ENCODE measurements at regions not wholly inside any gene's neighbourhood (a gene's known extent, or its start where the extent isn't known, plus 50 kb on each side); places are given as distances from the start of the nearest gene placed in this dataset.

DNA sequence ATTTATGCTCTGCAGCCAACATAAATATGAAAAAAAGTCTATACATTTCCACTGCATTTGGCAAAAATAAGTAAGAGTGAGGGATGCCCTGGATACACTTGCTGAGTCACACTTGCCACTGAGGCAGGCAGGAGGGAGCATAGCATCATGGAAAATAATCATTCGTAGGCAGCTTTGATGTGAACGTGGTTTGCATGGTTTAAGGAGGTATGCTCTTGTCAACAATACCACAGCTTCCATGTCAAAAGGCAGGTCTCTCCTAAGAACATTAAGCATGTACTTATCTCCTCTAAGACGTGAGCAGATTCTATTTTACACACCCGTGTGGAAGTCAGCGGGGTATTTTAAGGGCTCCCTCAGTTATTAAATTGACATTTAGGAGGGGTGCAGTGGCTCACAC lies 89.2 kb upstream of the WDR11 start:
- DNase-seq (ENCODE audit: low spot score in 2 of 2), result no peak
- H3K9me3 ChIP-seq, result no peaks in the 10 kb centered on the region
- no peak overlapping the region for H3K4me3 ChIP-seq
- no peaks in the 10 kb centered on the region for H3K36me3 ChIP-seq
- TF ChIP-seq POLR2A (IDR thresholded peaks at IDR 0.05) (no peak), EP300 (IDR thresholded peaks at IDR 0.05) (no peak), CTCF (IDR thresholded peaks at IDR 0.05) (no peak)
- 63 to 72% methylated on average over 5 of the region's 5 CpGs for WGBS, 2 donors
- no peak overlapping the region for H3K27ac ChIP-seq
- no peaks in the 10 kb centered on the region for H3K27me3 ChIP-seq
- H3K4me1 ChIP-seq, result no peaks in the 10 kb centered on the region

GRCh38 chr10:120765226-120765803 lies 85.8 kb upstream of the WDR11 start:
- TF ChIP-seq POLR2A (IDR thresholded peaks at IDR 0.05), result no peak
- no peak for TF ChIP-seq CTCF (IDR thresholded peaks at IDR 0.05)
- no peak for TF ChIP-seq EP300 (IDR thresholded peaks at IDR 0.05)
- WGBS, 2 donors, result 18 to 20% methylated on average over 1 of the region's 1 CpG
- no peak for DNase-seq (ENCODE audit: low spot score in 2 of 2)
- H3K4me1 ChIP-seq, result no peaks in the 10 kb centered on the region
- H3K27ac ChIP-seq, result no peak overlapping the region
- H3K9me3 ChIP-seq, result no peaks in the 10 kb centered on the region
- H3K4me3 ChIP-seq, result no peak overlapping the region
- H3K36me3 ChIP-seq, result no peaks in the 10 kb centered on the region
- H3K27me3 ChIP-seq, result no peaks in the 10 kb centered on the region

DNA sequence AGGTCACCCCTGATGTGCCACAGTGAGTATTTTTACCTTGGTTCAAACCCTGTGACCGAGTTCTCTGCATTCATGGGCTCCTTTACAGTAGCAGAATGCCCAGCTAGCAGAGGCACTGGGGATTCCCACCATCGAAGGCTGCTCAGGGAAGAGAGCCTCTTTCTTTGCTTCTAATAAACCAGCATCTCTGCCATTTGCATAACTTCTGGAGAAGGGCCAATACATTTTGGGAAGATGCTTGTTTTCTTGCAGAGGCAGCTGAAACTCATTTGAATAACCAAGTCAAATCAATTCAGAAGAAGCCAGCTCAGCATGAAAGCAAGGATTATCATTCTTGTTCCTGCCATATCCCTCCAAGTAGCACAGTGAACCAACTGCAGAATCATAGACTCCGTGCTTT lies 82.9 kb upstream of the WDR11 start:
- Histone ChIP-seq H3K4me3 (no peak overlapping the region), H3K27me3 (no peaks in the 10 kb centered on the region), H3K36me3 (no peaks in the 10 kb centered on the region), H3K4me1 (no peaks in the 10 kb centered on the region), H3K9me3 (no peaks in the 10 kb centered on the region), H3K27ac (no peak overlapping the region)
- no peak for DNase-seq (ENCODE audit: low spot score in 2 of 2)
- no peak for TF ChIP-seq POLR2A (IDR thresholded peaks at IDR 0.05)
- TF ChIP-seq CTCF (IDR thresholded peaks at IDR 0.05), result no peak
- TF ChIP-seq EP300 (IDR thresholded peaks at IDR 0.05), result no peak
- 54 to 70% methylated on average over 3 of the region's 3 CpGs for WGBS, 2 donors

GRCh38 chr10:120770496-120770895 lies 80.7 kb upstream of the WDR11 start:
- Histone ChIP-seq H3K27ac (no peak overlapping the region), H3K36me3 (no peaks in the 10 kb centered on the region), H3K27me3 (no peaks in the 10 kb centered on the region), H3K4me3 (no peak overlapping the region), H3K4me1 (no peaks in the 10 kb centered on the region), H3K9me3 (no peaks in the 10 kb centered on the region)
- WGBS, 2 donors, result 59 to 69% methylated on average over 4 of the region's 4 CpGs
- TF ChIP-seq EP300 (IDR thresholded peaks at IDR 0.05), result no peak
- no peak for TF ChIP-seq POLR2A (IDR thresholded peaks at IDR 0.05)
- no peak for TF ChIP-seq CTCF (IDR thresholded peaks at IDR 0.05)
- no peak for DNase-seq (ENCODE audit: low spot score in 2 of 2)

- Histone ChIP-seq H3K4me1 (no peaks in the 10 kb centered on the region), H3K4me3 (no peak overlapping the region), H3K9me3 (no peaks in the 10 kb centered on the region), H3K36me3 (no peaks in the 10 kb centered on the region), H3K27ac (no peak overlapping the region), H3K27me3 (no peaks in the 10 kb centered on the region)
- WGBS, 2 donors, result 38 to 57% methylated on average over 1 of the region's 1 CpG
- no peak for TF ChIP-seq EP300 (IDR thresholded peaks at IDR 0.05)
- TF ChIP-seq CTCF (IDR thresholded peaks at IDR 0.05), result no peak
- no peak for TF ChIP-seq POLR2A (IDR thresholded peaks at IDR 0.05)
- DNase-seq (ENCODE audit: low spot score in 2 of 2), result no peak
Measured at GRCh38 chr10:120776442-120776841, 74.7 kb upstream of the WDR11 start.

Data from tibial nerve (tissue), 4 donors.